Adrenal gland (tissue), 9 donors: ENCODE measurements at regions not wholly inside any gene's neighbourhood (a gene's known extent, or its start where the extent isn't known, plus 50 kb on each side); places are given as distances from the start of the nearest gene placed in this dataset.

ENCODE experiments used
- DNase-seq, 7 donors: peaks; one replicate each; pipeline ENCODE4 v3.0.0-alpha.2; 2019 to 2020
- H3K27ac ChIP-seq, 5 donors: fragments of 200-600 bp; sonication (generic) in 4 of 5; 1 replicate in 3 of 5; 2 replicates in 2 of 5; pipeline versions ENCODE4 v1.5.1 to v1.8.0; 2016 to 2020; ENCODE audit warnings: mild to moderate bottlenecking in 1 of 5
- H3K27me3 ChIP-seq: fragments of 200-600 bp; 2 replicates; pipeline ENCODE4 v1.8.0; 2021
- H3K36me3 ChIP-seq, 2 donors: fragments of 200-600 bp; replicated peaks in 1 of 2; 1 replicate in 1 of 2; 2 replicates in 1 of 2; pipeline versions ENCODE4 v1.5.1 to v1.8.0; 2018 to 2022
- H3K4me1 ChIP-seq, 2 donors: fragments of 200-600 bp; replicated peaks in 1 of 2; 1 replicate in 1 of 2; 2 replicates in 1 of 2; pipeline versions ENCODE4 v1.5.1 to v1.8.0; 2018 to 2021
- H3K4me3 ChIP-seq, 4 donors: fragments of 200-600 bp; sonication (generic) in 3 of 4; one replicate each; pipeline ENCODE4 v1.5.1; 2016 to 2018
- H3K9me3 ChIP-seq, 3 donors: fragments of 200-600 bp; sonication (generic) in 1 of 3; replicated peaks in 1 of 3; 1 replicate in 2 of 3; 2 replicates in 1 of 3; pipeline versions ENCODE4 v1.5.1 to v1.8.0; 2016 to 2021
- POLR2A ChIP-seq, 2 donors: fragments of 450-650 bp; IDR thresholded peaks; one replicate each; pipeline ENCODE4 v1.6.1; 2017; ENCODE audit warnings: antibody characterized with exemption in 2 of 2, mild to moderate bottlenecking in 2 of 2, moderate library complexity in 1 of 2
- WGBS, 4 donors: extraction: QIAGEN DNeasy Blood & Tissue Kit in 2 of 4; methylation state at CpG; one replicate each; pipeline versions ENCODE4 v1.1.5 to v1.1.7; 2013 to 2017; 5-methylcytosine and 5-hydroxymethylcytosine counted together
- intact Hi-C, 2 donors: fragments of 100-400 bp; cut with DNase I; formaldehyde crosslinking; loops; one replicate each; pipeline versions ENCODE4 v1.14.1 to v1.15.0; 2022 to 2023
- TF ChIP-seq, protein P1 (sequence below), 6 experiments: fragments of 450-650 bp in 4 of 6; fragments of 200-600 bp in 2 of 6; sonication (generic) in 1 of 6; IDR thresholded peaks; 1 replicate in 5 of 6; 2 replicates in 1 of 6; pipeline versions ENCODE4 v1.5.1 to v1.8.0; 2016 to 2021; ENCODE audit warnings: antibody characterized with exemption in 6 of 6, mild to moderate bottlenecking in 2 of 6, moderate library complexity in 1 of 6
- donor health status: healthy with polysubstance abuse.
- donor health status: Bipolar disorder and iron deficiency.
- donor health status: DM: yes; HTN: yes; CAD: no.
- donor health status: DM: no; HTN: no; CAD: no.
- donor health status: DM: no; HTN: no; CAD: no.

DNA sequence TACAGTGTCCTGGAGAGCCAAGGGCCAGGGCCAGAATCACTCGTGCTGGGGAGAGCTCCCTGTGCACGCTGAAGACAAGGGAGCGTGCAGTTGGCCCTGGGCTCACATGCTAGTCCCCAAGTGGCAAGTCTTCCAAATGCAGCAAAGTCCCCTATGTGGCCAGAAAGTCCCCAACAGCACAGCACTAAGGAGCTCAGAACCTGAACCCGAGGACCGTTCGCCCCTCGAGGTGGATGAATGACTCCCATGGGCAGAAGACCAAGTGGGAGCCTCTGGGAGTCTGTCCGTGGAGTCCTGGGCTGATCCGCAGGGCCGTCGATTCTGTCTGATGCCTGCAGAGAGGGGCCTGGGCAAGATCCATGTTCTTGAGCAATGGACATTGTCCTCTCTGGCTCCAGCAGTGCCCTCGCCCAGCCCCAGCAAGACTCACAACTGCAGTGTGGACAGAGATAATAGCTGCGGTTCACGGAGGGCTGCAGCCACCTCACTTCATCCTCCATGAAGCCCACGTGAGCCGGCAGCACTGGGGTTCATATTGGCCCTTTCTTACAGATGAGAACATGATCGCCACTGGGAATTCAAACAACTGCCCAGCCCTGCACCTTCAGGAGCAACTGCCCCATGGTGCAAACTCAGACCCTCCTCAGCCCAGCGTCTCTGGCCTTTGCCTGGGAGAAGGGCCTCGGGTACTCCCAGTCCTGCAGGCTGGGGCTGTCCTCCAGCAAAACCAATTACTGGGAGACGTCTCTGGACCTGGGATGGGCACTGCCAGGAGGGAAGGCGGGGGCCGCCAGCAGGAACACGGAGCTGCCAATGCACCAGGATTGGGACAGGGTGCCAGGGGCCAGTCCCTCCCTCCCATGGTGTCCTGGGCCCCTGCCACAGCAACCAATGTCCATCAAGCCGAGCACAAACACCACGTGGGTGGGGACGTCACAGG, 243.7 kb downstream of the NPHP4 start:
- TF ChIP-seq POLR2A (IDR thresholded peaks at IDR 0.05): no peak
- TF ChIP-seq, protein P1, sequence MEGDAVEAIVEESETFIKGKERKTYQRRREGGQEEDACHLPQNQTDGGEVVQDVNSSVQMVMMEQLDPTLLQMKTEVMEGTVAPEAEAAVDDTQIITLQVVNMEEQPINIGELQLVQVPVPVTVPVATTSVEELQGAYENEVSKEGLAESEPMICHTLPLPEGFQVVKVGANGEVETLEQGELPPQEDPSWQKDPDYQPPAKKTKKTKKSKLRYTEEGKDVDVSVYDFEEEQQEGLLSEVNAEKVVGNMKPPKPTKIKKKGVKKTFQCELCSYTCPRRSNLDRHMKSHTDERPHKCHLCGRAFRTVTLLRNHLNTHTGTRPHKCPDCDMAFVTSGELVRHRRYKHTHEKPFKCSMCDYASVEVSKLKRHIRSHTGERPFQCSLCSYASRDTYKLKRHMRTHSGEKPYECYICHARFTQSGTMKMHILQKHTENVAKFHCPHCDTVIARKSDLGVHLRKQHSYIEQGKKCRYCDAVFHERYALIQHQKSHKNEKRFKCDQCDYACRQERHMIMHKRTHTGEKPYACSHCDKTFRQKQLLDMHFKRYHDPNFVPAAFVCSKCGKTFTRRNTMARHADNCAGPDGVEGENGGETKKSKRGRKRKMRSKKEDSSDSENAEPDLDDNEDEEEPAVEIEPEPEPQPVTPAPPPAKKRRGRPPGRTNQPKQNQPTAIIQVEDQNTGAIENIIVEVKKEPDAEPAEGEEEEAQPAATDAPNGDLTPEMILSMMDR (IDR thresholded peaks at IDR 0.05): no peak
- WGBS, 4 donors: 81 to 90% (median 86%) methylated on average over 10 to 26 of the region's 26 CpGs
- DNase-seq: no peak
- no peaks in the 10 kb centered on the region for H3K36me3 ChIP-seq
- H3K9me3 ChIP-seq: no peaks in the 10 kb centered on the region
- H3K4me1 ChIP-seq: no peaks in the 10 kb centered on the region
- intact Hi-C loops: loop anchor here in 1 of 2 donors (5.0 kb wide), 2 partner anchors 101 to 236 kb away; no protein-coding TSS in a partner anchor
- peaks cover 16% of the 10 kb centered on the region for H3K27me3 ChIP-seq
- H3K27ac ChIP-seq: no peak overlapping the region
- no peak overlapping the region for H3K4me3 ChIP-seq

DNA sequence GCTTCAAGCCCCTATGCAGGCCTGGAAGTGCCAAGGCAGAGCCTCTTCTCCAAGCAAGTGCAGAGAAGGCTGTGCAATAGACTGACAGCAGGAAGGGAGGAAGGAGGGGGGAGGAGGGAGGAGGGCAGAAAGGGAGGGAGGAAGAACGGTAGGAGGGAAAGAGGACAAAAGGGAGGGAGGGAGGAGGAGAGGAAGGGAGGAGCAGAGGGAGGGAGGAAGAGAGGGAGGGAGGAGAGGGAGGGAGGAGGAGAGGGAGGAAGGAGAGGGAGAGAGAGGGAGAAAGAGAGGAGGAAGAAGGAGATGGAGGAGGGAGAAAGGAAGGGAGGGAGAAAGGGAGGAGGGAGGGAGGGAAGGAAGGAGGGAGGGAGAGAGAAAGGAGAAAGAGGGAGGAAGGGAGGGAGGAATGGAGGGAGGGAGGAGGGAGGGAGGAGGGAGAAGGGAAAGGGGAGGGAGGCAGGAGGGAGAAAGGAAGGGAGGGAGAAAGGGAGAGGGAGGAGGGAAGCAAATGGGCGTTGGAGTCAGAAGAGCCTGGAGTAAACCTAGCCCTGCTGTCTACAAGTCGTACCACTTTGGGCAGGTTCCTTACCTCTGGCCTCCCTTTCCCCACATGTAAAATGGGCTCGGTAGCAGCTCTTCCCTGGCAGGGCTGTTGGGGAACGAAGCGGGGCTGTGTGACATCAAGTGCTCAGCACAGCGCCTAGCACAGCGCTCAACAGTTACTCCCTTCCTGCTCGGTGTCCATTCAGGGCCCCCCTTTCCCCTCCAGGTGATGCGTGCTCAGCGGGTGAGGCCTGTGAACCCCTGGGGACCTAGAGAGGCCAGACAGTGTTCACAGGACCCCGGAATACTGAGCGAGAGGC, 244.6 kb downstream of the NPHP4 start:
- 67 to 75% (median 71%) methylated on average over 9 to 13 of the region's 13 CpGs for WGBS, 4 donors
- no peak overlapping the region for H3K27ac ChIP-seq
- H3K4me1 ChIP-seq: no peaks in the 10 kb centered on the region
- no peak for DNase-seq
- H3K36me3 ChIP-seq: no peaks in the 10 kb centered on the region
- intact Hi-C loops: loop anchor here (2.0 to 5.0 kb wide), 3 partner anchors 100 to 235 kb away; no protein-coding TSS in a partner anchor
- H3K27me3 ChIP-seq: peaks cover 16% of the 10 kb centered on the region
- TF ChIP-seq POLR2A (IDR thresholded peaks at IDR 0.05): no peak
- TF ChIP-seq, protein P1 (IDR thresholded peaks at IDR 0.05): no peak
- no peak overlapping the region for H3K4me3 ChIP-seq
- H3K9me3 ChIP-seq: no peaks in the 10 kb centered on the region

DNA sequence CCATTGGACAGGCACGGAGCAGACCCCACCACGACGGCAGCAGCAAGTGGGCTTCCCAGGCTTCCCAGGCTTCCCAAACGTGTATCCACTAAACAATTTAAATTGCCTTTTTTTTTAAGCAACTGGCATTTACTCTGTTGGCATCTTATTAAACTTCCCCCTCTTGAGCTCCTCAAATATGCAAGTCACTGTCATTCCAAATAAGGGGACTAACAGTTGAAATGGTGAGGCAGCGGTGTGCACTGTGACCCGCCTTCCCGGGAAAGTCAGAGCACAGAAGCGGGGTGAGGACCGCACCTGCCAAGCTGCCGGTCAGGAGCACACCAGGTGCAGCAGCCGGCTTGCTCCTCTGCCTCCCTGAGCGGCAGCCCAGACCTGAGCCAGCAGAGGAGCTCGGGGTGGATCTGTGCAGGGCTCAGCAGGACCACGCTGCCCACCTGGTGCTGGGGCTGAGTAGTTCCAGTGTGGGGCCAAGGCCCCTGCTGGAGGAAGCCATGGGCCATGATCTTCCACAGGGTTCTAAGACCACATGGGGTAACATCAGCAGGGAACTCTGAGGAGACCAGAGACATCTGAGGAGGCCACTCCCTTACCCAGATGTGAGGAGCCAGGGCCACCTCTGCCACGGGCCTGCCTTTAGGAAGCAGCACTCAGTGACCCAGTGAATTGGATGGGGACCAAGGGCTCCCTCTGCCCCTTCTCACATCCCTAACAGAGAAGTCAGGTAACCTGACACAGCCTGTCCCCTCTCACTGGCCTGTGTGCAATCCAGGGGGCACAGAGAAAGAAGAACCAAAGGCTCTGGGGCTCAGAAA, 245.4 kb downstream of the NPHP4 start:
- Histone ChIP-seq H3K4me1 (no peaks in the 10 kb centered on the region), H3K27me3 (peaks cover 12% of the 10 kb centered on the region), H3K36me3 (no peaks in the 10 kb centered on the region), H3K9me3 (no peaks in the 10 kb centered on the region), H3K27ac (no peak overlapping the region), H3K4me3 (no peak overlapping the region)
- 48 to 66% (median 64%) methylated on average over 6 to 15 of the region's 15 CpGs for WGBS, 4 donors
- no peak for DNase-seq
- intact Hi-C loops: loop anchor here (2.0 to 5.0 kb wide), 3 partner anchors 100 to 235 kb away; no protein-coding TSS in a partner anchor
- no peak for TF ChIP-seq POLR2A (IDR thresholded peaks at IDR 0.05)
- TF ChIP-seq, protein P1 (IDR thresholded peaks at IDR 0.05): no peak
